Coronary artery (tissue), 2 donors: ENCODE measurements at regions not wholly inside any gene's neighbourhood (a gene's known extent, or its start where the extent isn't known, plus 50 kb on each side); places are given as distances from the start of the nearest gene placed in this dataset.

ENCODE experiments used
- DNase-seq: peaks from one replicate; pipeline ENCODE4 v3.0.0-alpha.2; 2017; ENCODE audit warnings: low spot score
- H3K27ac ChIP-seq, 2 donors: fragments of 200-600 bp; sonication (generic); one replicate each; pipeline ENCODE4 v1.5.1; 2016 to 2019
- H3K4me3 ChIP-seq: fragments of 200-600 bp; sonication (generic); 2 replicates; pipeline ENCODE4 v1.5.1; 2016; ENCODE audit warnings: mild to moderate bottlenecking, moderate library complexity
- TF ChIP-seq, protein P1 (sequence below): fragments of 200-600 bp; sonication (generic); IDR thresholded peaks from one replicate; pipeline ENCODE4 v1.5.1; 2019; ENCODE audit warnings: antibody characterized with exemption

GRCh38 chr18:37665346-37665745, 99.7 kb upstream of the CELF4 start:
- no peak for DNase-seq
- TF ChIP-seq, protein P1, sequence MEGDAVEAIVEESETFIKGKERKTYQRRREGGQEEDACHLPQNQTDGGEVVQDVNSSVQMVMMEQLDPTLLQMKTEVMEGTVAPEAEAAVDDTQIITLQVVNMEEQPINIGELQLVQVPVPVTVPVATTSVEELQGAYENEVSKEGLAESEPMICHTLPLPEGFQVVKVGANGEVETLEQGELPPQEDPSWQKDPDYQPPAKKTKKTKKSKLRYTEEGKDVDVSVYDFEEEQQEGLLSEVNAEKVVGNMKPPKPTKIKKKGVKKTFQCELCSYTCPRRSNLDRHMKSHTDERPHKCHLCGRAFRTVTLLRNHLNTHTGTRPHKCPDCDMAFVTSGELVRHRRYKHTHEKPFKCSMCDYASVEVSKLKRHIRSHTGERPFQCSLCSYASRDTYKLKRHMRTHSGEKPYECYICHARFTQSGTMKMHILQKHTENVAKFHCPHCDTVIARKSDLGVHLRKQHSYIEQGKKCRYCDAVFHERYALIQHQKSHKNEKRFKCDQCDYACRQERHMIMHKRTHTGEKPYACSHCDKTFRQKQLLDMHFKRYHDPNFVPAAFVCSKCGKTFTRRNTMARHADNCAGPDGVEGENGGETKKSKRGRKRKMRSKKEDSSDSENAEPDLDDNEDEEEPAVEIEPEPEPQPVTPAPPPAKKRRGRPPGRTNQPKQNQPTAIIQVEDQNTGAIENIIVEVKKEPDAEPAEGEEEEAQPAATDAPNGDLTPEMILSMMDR: no peak

DNA sequence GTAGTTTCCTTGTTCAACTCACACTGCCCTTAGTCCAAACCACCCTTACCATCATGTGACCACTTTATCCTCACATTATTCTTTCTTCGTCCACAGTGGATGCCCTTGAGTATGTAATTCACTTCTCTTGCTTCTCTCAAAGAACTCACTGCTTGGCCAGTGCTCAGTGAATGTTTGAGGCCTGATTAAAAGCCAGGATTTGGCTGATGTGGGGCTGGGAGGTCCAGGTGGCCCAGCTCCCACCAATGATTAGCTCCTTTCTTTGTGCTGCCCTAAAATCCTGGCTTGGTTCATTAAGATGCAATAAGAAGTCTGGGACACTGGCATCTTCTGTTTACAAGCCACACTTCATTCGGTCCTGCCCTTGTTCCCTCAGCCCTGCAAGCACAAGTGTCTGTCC, 97.8 kb upstream of the CELF4 start:
- DNase-seq: no peak
- no peak overlapping the region for H3K4me3 ChIP-seq
- TF ChIP-seq, protein P1: no peak
- no peak overlapping the region for H3K27ac ChIP-seq

More at GRCh38 chr18:37665346-37665745, 99.7 kb upstream of the CELF4 start:
- Histone ChIP-seq H3K27ac (no peak overlapping the region), H3K4me3 (no peak overlapping the region)

- TF ChIP-seq, protein P1: no peak
- Histone ChIP-seq H3K4me3 (no peak overlapping the region), H3K27ac (no peak overlapping the region)
- DNase-seq: no peak
These were observed 97.1 kb upstream of the CELF4 start for GRCh38 chr18:37662546-37663339.

- TF ChIP-seq, protein P1: no peak
- Histone ChIP-seq H3K27ac (no peak overlapping the region), H3K4me3 (no peak overlapping the region)
- DNase-seq: no peak
These were observed 96.5 kb upstream of the CELF4 start for GRCh38 chr18:37662099-37662498.

- DNase-seq: no peak
- TF ChIP-seq, protein P1: no peak
- H3K4me3 ChIP-seq: no peak overlapping the region
- no peak overlapping the region for H3K27ac ChIP-seq
These were observed 95.9 kb upstream of the CELF4 start for GRCh38 chr18:37661478-37661877.

- Histone ChIP-seq H3K4me3 (no peak overlapping the region), H3K27ac (no peak overlapping the region)
- TF ChIP-seq, protein P1: no peak
- no peak for DNase-seq
These were observed 95.5 kb upstream of the CELF4 start for GRCh38 chr18:37661061-37661460.

GRCh38 chr18:37660658-37661057, 95.1 kb upstream of the CELF4 start:
- no peak for DNase-seq
- TF ChIP-seq, protein P1: no peak
- Histone ChIP-seq H3K4me3 (no peak overlapping the region), H3K27ac (no peak overlapping the region)
